ENCODE measurements at regions not wholly inside any gene's neighbourhood (a gene's known extent, or its start where the extent isn't known, plus 50 kb on each side); places are given as distances from the start of the nearest gene placed in this dataset.

DNA sequence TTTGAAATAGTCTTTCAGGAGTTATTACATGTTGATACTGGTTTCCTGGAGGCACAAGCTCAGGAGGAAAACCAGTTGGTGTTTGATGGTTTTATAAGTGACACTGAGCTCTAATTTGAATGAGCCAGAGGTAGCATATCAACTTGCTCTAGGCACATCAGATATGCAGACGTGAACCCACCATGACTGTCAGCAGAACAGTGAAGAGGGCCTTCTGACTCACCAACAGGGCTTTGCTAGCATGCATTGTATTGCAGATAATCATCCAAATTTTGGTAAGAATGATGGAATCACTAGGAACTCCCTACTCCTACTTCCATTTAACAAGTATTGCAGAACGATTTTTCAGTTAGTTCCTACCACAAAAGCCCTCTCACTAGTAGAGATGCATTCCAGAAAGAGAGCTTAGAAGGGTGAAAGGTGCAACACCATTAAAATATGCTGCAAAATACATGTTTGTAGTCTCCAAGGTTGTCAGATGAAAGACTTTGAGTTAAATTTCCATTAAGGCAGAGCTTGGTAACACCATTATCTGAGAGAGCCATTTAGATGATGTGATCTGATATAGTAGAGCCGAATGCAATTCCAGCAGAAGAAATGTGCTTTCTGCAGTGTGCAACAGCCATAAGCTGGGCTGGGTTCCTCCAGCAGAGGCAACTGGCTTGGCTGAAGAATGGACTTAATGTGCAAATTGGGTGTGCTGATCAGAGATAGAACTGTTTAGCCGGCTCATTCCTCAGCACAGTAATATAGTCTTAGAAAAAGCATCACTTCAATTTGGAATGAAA lies 968.7 kb upstream of the ADGRB3 start:
- DNase-seq (ENCODE audit: low spot score), result no peak
- TF ChIP-seq, protein P1, sequence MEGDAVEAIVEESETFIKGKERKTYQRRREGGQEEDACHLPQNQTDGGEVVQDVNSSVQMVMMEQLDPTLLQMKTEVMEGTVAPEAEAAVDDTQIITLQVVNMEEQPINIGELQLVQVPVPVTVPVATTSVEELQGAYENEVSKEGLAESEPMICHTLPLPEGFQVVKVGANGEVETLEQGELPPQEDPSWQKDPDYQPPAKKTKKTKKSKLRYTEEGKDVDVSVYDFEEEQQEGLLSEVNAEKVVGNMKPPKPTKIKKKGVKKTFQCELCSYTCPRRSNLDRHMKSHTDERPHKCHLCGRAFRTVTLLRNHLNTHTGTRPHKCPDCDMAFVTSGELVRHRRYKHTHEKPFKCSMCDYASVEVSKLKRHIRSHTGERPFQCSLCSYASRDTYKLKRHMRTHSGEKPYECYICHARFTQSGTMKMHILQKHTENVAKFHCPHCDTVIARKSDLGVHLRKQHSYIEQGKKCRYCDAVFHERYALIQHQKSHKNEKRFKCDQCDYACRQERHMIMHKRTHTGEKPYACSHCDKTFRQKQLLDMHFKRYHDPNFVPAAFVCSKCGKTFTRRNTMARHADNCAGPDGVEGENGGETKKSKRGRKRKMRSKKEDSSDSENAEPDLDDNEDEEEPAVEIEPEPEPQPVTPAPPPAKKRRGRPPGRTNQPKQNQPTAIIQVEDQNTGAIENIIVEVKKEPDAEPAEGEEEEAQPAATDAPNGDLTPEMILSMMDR (IDR thresholded peaks at IDR 0.05), result no peak
- Histone ChIP-seq H3K27me3 (no peaks in the 10 kb centered on the region), H3K27ac (no peak overlapping the region), H3K4me3 (no peak overlapping the region), H3K4me1 (no peaks in the 10 kb centered on the region), H3K9me3 (peaks cover 0 to 6% of the 10 kb centered on the region in 2 donors), H3K36me3 (no peaks in the 10 kb centered on the region)

- DNase-seq (ENCODE audit: low spot score), result no peak
- Histone ChIP-seq H3K9me3 (no peaks in the 10 kb centered on the region), H3K36me3 (no peaks in the 10 kb centered on the region), H3K4me1 (no peaks in the 10 kb centered on the region), H3K4me3 (no peak overlapping the region), H3K27ac (no peak overlapping the region), H3K27me3 (no peaks in the 10 kb centered on the region)
- TF ChIP-seq, protein P1 (IDR thresholded peaks at IDR 0.05), result no peak
Measured at GRCh38 chr6:67664942-67665341, 970.1 kb upstream of the ADGRB3 start.

DNA sequence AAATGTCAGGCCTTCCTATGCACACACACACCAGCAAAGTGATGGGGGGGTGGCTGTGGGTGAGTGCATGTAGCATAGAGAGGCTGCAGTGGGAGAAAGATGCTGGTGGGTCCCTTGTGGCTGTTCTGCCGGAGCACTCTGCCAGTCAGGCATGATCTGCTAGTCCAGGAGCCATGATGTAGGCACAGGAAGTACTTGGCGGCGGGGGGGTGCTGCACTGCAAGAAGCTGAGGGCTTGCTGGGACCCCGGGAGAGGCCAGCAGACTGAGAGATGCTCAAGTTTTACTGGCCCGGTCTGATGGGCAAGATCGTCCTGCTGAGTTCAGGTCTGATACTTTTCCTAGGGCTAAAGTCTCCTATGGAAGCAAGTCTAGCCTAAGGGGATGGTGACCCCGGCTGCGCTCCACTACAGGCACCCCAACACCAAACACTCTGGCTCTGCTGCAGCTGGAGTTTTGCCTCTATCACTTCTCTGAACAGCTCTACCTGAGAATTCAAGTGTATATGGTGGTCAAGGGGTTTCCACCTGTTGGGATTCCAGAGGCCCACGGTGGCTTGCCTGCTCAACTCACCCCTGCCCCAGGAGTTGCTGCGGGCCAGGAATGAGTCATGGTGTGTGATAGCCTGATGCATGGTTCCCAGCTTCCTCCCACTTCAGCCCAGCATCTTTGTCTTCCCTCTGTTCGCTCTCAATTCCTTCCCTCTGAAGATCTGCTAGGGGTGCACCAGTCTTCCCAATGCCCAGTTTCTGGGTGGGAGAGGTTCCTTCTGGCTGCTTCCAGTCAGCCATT lies 971.8 kb upstream of the ADGRB3 start:
- TF ChIP-seq, protein P1 (IDR thresholded peaks at IDR 0.05), result no peak
- H3K27ac ChIP-seq, result no peak overlapping the region
- H3K9me3 ChIP-seq, result no peaks in the 10 kb centered on the region
- H3K36me3 ChIP-seq, result no peaks in the 10 kb centered on the region
- no peak overlapping the region for H3K4me3 ChIP-seq
- H3K4me1 ChIP-seq, result no peaks in the 10 kb centered on the region
- H3K27me3 ChIP-seq, result no peaks in the 10 kb centered on the region
- DNase-seq (ENCODE audit: low spot score), result no peak

- Histone ChIP-seq H3K4me3 (no peak overlapping the region), H3K27ac (no peak overlapping the region), H3K27me3 (no peaks in the 10 kb centered on the region), H3K9me3 (no peaks in the 10 kb centered on the region), H3K36me3 (no peaks in the 10 kb centered on the region), H3K4me1 (no peaks in the 10 kb centered on the region)
- no peak for DNase-seq (ENCODE audit: low spot score)
- TF ChIP-seq, protein P1 (IDR thresholded peaks at IDR 0.05), result no peak
Measured at GRCh38 chr6:67653561-67653960, 981.5 kb upstream of the ADGRB3 start.

- no peaks in the 10 kb centered on the region for H3K9me3 ChIP-seq
- no peaks in the 10 kb centered on the region for H3K36me3 ChIP-seq
- no peak overlapping the region for H3K4me3 ChIP-seq
- TF ChIP-seq, protein P1 (IDR thresholded peaks at IDR 0.05), result no peak
- DNase-seq (ENCODE audit: low spot score), result no peak
- H3K27me3 ChIP-seq, result no peaks in the 10 kb centered on the region
- H3K27ac ChIP-seq, result no peak overlapping the region
- no peaks in the 10 kb centered on the region for H3K4me1 ChIP-seq
Measured at GRCh38 chr6:67646550-67646949, 988.5 kb upstream of the ADGRB3 start.

Measured in right atrium auricular region (tissue), 2 donors.